ENCODE measurements at regions not wholly inside any gene's neighbourhood (a gene's known extent, or its start where the extent isn't known, plus 50 kb on each side); places are given as distances from the start of the nearest gene placed in this dataset.

GRCh38 chr13:21971662-21972621 is 301.1 kb downstream of the FGF9 start:
- CTCF ChIA-PET: no interaction called here
- Histone ChIP-seq H3K4me1 (ENCODE audit: control insufficient read depth, insufficient read depth, low read length) (no peaks in the 10 kb centered on the region), H3K27ac (ENCODE audit: low read length) (no peak overlapping the region), H3K4me3 (ENCODE audit: low read depth in 2 of 2, low read length in 2 of 2) (no peak overlapping the region), H3K36me3 (ENCODE audit: control insufficient read depth, insufficient read depth, low read length) (no peaks in the 10 kb centered on the region), H3K27me3 (ENCODE audit: control insufficient read depth, insufficient read depth, low read length) (no peaks in the 10 kb centered on the region; the same call in 1 of the 2 replicates), H3K9me3 (ENCODE audit: control insufficient read depth, insufficient read depth, low read depth, low read length) (no peaks in the 10 kb centered on the region)
- ATAC-seq (no peak), DNase-seq (ENCODE audit: low read depth, low spot score) (no peak)
- in situ Hi-C loops (cut with HindIII; ENCODE audit: low pct_unique_long_range_greater_than_20kb, low sequenced_read_pairs): no loop called here
- intact Hi-C loops (cut with micrococcal nuclease; ENCODE audit: unreplicated experiment): no loop called here
- BruUV-seq (replicated peaks): no TSS peak
- POLR2A ChIA-PET: no interaction called here
- TF ChIP-seq REST (IDR thresholded peaks at IDR 0.05; ENCODE audit: insufficient read depth in 1 of 2, low read depth in 2 of 2, low read length in 1 of 2) (no peak), CTCF (IDR thresholded peaks at IDR 0.05) (no peak), TCF7L2 (IDR thresholded peaks at IDR 0.05; ENCODE audit: low read depth, low read length) (no peak), SIN3A (IDR thresholded peaks at IDR 0.05; ENCODE audit: borderline replicate concordance, insufficient read depth, low read depth, low read length) (no peak), POLR2AphosphoS5 (IDR thresholded peaks at IDR 0.05; ENCODE audit: low read depth, low read length) (no peak)

GRCh38 chr13:21973437-21974125 is 302.7 kb downstream of the FGF9 start:
- intact Hi-C loops (cut with micrococcal nuclease; ENCODE audit: unreplicated experiment): no loop called here
- CTCF ChIA-PET: no interaction called here
- in situ Hi-C loops (cut with HindIII; ENCODE audit: low pct_unique_long_range_greater_than_20kb, low sequenced_read_pairs): no loop called here

More at GRCh38 chr13:21973437-21974125, 302.7 kb downstream of the FGF9 start:
- Histone ChIP-seq H3K36me3 (ENCODE audit: control insufficient read depth, insufficient read depth, low read length) (no peaks in the 10 kb centered on the region), H3K27me3 (ENCODE audit: control insufficient read depth, insufficient read depth, low read length) (no peaks in the 10 kb centered on the region; the same call in 1 of the 2 replicates), H3K27ac (ENCODE audit: low read length) (no peak overlapping the region), H3K4me3 (ENCODE audit: low read depth in 2 of 2, low read length in 2 of 2) (no peak overlapping the region), H3K9me3 (ENCODE audit: control insufficient read depth, insufficient read depth, low read depth, low read length) (no peaks in the 10 kb centered on the region), H3K4me1 (ENCODE audit: control insufficient read depth, insufficient read depth, low read length) (no peaks in the 10 kb centered on the region)
- no peak for TF ChIP-seq SIN3A (IDR thresholded peaks at IDR 0.05; ENCODE audit: borderline replicate concordance, insufficient read depth, low read depth, low read length)
- no TSS peak for BruUV-seq (replicated peaks)
- POLR2A ChIA-PET: no interaction called here
- ATAC-seq (no peak), DNase-seq (ENCODE audit: low read depth, low spot score) (no peak)
